PFSK-1 (cell line): ENCODE measurements at regions not wholly inside any gene's neighbourhood (a gene's known extent, or its start where the extent isn't known, plus 50 kb on each side); places are given as distances from the start of the nearest gene placed in this dataset.

Source experiments
- POLR2AphosphoS5 ChIP-seq: IDR thresholded peaks from 2 replicates; pipeline ENCODE4 v1.6.1; 2012; ENCODE audit warnings: low read depth, mild to moderate bottlenecking, control low read depth, low read length, moderate library complexity
- REST ChIP-seq, 2 experiments: IDR thresholded peaks; 2 replicates each; pipeline versions ENCODE4 v1.6.1 to v1.8.0; 2011 to 2012; ENCODE audit warnings: low read depth in 2 of 2, low read length in 2 of 2, control low read depth in 1 of 2, inconsistent platforms in 1 of 2, mild to moderate bottlenecking in 1 of 2, moderate library complexity in 1 of 2; ENCODE audit not compliant: insufficient read depth in 1 of 2
- TAF1 ChIP-seq: IDR thresholded peaks from 2 replicates; pipeline ENCODE4 v1.6.1; 2012; ENCODE audit warnings: low read length, control low read depth, borderline replicate concordance; ENCODE audit not compliant: insufficient read depth

- TF ChIP-seq REST (IDR thresholded peaks at IDR 0.05; ENCODE audit: insufficient read depth in 1 of 2, low read depth in 2 of 2, low read length in 2 of 2): no peak
- TF ChIP-seq POLR2AphosphoS5: no peak
- no peak for TF ChIP-seq TAF1
Observed at GRCh38 chr3:163011596-163011995, 1515.0 kb downstream of the OTOL1 start.
